ENCODE measurements at regions not wholly inside any gene's neighbourhood (a gene's known extent, or its start where the extent isn't known, plus 50 kb on each side); places are given as distances from the start of the nearest gene placed in this dataset.
"Not testable (repeated sequence)": the region's sequence is repeated elsewhere in the genome, so short reads cannot be mapped to it uniquely, and the experiment has no call there.

GRCh38 chr6:16897669-16898068 is 136.4 kb upstream of the ATXN1 start:
- no peak for DNase-seq (ENCODE audit: extremely low read depth, low read depth)
- TF ChIP-seq, protein P1, sequence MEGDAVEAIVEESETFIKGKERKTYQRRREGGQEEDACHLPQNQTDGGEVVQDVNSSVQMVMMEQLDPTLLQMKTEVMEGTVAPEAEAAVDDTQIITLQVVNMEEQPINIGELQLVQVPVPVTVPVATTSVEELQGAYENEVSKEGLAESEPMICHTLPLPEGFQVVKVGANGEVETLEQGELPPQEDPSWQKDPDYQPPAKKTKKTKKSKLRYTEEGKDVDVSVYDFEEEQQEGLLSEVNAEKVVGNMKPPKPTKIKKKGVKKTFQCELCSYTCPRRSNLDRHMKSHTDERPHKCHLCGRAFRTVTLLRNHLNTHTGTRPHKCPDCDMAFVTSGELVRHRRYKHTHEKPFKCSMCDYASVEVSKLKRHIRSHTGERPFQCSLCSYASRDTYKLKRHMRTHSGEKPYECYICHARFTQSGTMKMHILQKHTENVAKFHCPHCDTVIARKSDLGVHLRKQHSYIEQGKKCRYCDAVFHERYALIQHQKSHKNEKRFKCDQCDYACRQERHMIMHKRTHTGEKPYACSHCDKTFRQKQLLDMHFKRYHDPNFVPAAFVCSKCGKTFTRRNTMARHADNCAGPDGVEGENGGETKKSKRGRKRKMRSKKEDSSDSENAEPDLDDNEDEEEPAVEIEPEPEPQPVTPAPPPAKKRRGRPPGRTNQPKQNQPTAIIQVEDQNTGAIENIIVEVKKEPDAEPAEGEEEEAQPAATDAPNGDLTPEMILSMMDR (IDR thresholded peaks at IDR 0.05; ENCODE audit: low read depth, low read length) = no peak

DNA sequence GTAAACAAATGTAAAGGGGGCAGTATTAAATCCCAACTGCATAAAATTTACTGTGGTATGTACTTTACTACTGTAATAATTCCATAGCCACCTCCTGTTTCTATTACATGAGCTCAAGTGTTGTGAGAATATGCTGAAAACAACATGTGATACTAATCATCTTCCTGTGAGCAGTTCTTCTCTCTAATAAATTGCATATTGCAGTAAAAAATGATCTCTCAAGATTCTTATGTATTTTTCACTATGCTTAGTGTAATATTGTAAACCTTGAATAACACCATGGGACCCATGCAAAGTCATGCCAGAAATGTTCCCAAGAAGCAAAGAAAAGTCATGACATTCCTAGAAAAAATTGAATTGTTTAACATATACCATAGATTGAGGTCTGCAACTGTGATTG is 133.0 kb upstream of the ATXN1 start:
- no peak for DNase-seq (ENCODE audit: extremely low read depth, low read depth)
- TF ChIP-seq, protein P1 (IDR thresholded peaks at IDR 0.05; ENCODE audit: low read depth, low read length) = no peak

DNA sequence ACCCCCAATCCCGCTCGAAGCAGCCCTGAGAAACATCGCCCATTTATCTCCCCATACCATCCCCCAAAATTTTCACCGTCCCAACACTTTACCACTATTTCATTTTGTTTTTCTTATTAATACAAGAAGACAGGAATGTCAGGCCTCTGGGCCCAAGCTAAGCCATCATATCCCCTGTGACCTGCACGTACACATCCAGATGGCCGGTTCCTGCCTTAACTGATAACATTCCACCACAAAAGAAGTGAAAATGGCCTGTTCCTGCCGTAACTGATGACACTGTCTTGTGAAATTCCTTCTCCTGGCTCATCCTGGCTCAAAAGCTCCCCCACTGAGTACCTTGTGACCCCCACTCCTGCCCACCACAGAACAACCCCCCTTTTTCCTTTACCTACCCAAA is 129.8 kb upstream of the ATXN1 start:
- DNase-seq (ENCODE audit: extremely low read depth, low read depth) = not testable (repeated sequence)

- TF ChIP-seq, protein P1 (IDR thresholded peaks at IDR 0.05; ENCODE audit: low read depth, low read length) = no peak
- no peak for DNase-seq (ENCODE audit: extremely low read depth, low read depth)
These were observed 124.3 kb upstream of the ATXN1 start for GRCh38 chr6:16885411-16886160.

DNA sequence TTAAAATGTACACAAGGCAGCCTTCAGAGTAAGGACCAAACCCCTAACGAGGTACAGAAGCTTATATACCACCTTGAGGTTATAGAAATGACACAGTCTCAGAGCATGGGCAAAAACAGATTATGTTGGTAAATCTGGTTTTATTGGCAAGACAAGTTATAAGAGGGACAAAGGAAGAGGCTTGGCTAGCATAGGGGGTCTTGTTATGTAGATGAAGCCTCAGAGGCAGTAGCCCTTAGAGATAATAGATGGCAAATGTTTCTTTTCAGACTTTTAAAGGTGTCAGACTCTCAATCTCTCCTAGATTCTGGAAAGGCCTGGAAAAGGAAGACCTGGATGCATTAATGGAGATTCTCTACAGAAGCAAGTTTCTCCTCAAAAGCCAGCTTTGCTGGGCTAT is 123.3 kb upstream of the ATXN1 start:
- TF ChIP-seq, protein P1 (IDR thresholded peaks at IDR 0.05; ENCODE audit: low read depth, low read length) = no peak
- DNase-seq (ENCODE audit: extremely low read depth, low read depth) = no peak

- TF ChIP-seq, protein P1 (IDR thresholded peaks at IDR 0.05; ENCODE audit: low read depth, low read length) = no peak
- DNase-seq (ENCODE audit: extremely low read depth, low read depth) = no peak
These were observed 122.2 kb upstream of the ATXN1 start for GRCh38 chr6:16883414-16883813.

DNA sequence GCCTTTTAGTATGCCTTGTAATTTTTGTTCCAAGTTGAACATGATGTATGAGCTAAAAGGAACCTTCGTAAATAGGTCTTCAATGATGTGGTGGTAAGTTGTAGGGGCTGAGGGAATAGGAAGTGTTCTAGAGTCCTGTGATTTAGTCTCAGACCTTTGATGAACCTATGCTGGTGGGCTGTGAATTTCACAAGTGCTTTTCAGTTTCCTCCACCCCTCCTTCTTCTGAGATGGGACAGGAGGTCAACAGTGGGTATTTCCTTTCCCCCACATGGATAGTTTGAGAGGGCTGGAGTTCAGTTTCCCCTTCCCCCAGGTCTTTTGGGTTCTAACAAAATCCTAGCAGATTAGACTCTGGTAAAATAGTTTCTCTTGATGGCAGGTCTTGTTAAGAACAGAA is 121.0 kb upstream of the ATXN1 start:
- TF ChIP-seq, protein P1 (IDR thresholded peaks at IDR 0.05; ENCODE audit: low read depth, low read length) = no peak
- no peak for DNase-seq (ENCODE audit: extremely low read depth, low read depth)

GRCh38 chr6:16876852-16877251 is 115.6 kb upstream of the ATXN1 start:
- DNase-seq (ENCODE audit: extremely low read depth, low read depth) = not testable (repeated sequence)
